GM21619 (cell line): ENCODE measurements at regions not wholly inside any gene's neighbourhood (a gene's known extent, or its start where the extent isn't known, plus 50 kb on each side); places are given as distances from the start of the nearest gene placed in this dataset.

Source experiments
- ATAC-seq: cut with Tn5 transposase; IDR thresholded peaks from one replicate; pipeline ENCODE4 v1.9.1; 2021; ENCODE audit not compliant: unreplicated experiment

DNA sequence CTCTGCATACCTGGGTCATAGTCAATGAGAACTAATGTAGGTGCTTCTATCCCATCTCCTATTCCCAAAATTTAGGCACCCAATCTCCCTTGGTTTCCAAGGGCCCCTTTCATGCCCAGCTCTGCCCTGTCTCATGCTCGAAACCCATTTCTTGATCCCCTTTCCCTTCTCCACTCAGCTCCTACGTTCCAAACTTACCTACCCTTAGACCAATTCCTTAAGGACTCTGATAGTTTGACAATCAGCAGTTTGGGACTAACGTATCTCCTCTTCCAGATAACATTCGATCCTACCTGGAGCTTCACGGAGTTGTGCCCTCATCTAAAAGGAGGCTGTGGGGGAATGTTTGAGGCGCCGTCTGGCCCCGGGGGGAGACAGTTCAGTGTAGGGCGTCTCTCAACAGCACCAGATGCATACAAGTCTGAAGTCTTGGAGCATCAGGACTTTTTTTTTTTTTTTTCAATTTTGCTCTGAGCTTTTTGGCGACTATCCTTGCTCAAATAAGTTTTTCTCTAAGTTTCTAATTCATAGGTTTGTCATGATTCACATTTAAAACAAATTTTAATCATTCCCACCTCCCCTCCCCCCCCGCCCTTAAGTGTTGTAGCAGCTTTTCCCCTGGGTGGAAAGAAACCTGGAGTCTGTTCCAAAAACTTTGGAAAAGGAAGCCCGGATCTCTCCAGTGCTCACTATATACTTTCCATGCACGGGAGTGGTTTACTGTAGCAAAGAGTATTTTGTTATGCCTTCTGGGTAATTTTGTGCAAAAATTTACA is 141.2 kb upstream of the LGALSL start:
- no peak for ATAC-seq

DNA sequence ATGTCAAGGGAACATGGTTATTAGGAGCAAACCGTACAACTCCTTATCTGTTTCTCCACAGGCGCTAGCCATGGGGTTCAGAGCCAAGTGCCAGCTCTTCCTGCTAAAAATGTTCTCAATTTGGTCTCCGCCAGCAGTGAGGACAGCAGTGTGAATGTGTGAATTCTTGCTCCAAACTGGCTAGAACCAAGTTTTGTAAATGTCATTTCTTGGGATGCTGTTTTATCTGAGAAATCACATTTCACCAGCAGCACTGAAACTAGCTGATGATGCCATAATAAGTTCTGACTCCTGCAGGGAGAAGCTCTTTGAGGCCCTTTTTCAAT is 140.6 kb upstream of the LGALSL start:
- no peak for ATAC-seq

- ATAC-seq, result no peak
Measured at GRCh38 chr2:64315291-64315960, 138.5 kb upstream of the LGALSL start.

GRCh38 chr2:64317707-64318475 is 136.1 kb upstream of the LGALSL start:
- ATAC-seq, result no peak

DNA sequence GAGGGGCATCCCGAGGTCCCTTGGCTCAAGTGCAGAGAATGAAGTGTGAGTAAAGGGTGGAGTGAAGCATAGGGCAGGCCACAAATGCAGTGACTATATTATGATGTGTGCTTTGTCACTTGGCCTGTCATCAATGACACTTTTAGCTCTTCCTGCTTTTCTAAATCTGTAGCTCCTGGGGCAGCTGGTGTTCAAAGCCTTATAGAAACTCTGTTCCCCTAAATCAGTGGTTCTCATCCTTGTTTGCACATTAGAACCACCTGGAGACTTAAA is 135.6 kb upstream of the LGALSL start:
- ATAC-seq, result no peak

DNA sequence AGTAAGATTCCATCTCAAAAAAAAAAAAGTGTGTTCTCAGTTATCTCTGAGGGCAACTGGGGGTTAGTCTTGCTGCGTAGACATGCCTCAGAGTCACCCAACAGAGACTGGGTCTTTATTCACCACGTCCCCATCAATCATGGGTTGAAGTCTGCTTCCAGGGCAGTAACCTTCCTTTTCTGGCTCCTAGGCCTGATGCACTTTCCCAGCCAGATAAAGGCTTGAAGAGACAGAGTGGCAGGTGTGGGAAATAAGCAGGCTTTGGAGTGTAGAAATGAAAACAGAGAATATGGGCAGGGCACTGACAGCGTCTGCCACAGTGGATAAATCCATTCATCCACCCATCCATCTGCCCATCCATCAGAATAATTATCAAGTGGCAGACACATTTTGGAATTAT is 134.1 kb upstream of the LGALSL start:
- ATAC-seq, result no peak

DNA sequence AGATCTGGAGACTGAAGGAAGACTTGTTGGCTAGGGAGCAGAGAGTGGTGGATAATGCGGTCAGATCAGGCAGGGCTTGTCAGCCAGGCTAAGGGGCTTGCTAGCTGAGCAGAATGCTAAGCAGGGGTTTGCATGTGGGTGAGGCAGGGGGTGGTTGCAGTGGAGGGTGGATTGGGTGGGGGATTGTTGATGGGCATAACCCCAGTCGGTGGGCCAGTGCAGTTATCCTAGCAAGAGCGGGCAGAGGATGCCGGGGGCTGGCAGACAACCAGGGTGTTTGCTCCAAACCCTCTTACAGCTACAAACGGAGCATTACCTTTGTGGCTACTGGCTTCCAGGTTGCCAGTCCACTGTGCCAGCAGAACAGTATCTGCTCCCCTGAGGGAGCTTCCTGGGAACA is 131.5 kb upstream of the LGALSL start:
- ATAC-seq, result no peak

DNA sequence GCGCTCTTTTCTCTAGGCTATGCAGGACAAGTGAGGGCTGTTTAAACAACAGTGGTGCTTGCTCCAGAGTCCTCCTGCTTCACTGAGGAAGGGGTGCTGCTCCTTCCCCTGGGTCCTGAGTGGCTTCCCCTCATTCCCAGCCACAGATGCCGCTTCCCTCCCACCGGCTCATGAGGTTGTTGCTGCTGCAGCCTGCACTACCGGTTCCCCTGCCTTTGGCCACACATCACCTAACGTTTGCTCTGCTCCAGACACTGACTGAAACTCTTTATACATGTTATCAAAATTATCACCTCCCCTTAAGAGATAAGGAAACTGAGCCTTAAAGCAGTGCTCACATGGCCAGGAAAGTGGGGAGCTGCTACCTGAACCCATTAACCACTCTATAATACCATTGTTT is 130.8 kb upstream of the LGALSL start:
- ATAC-seq, result no peak

GRCh38 chr2:64324746-64325410 is 129.1 kb upstream of the LGALSL start:
- ATAC-seq, result no peak

GRCh38 chr2:64325477-64325851 is 128.5 kb upstream of the LGALSL start:
- ATAC-seq, result no peak

GRCh38 chr2:64325852-64326577 is 127.9 kb upstream of the LGALSL start:
- peak; percentile 85 for ATAC-seq

DNA sequence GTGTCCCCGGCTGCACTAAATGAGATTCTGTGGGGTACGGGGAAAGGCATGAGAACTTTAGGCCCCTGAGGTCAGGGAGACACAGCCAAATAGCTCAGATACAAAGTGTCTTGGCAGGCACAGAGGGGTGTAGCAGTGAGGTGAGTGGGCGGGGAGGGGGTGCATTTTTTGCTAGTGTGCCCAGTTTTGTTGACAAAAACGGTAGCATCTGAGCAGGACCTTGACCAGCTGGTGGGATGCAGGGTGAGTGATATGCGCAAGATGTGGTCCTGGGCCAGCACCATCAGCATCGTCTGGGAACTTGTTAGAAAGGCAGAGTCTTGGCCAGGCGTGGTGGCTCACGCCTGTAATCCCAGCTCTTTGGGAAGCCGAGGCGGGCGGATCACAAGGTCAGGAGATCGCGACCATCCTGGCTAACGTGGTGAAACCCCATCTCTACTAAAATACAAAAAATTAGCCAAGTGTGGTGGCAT is 127.3 kb upstream of the LGALSL start:
- no peak for ATAC-seq

DNA sequence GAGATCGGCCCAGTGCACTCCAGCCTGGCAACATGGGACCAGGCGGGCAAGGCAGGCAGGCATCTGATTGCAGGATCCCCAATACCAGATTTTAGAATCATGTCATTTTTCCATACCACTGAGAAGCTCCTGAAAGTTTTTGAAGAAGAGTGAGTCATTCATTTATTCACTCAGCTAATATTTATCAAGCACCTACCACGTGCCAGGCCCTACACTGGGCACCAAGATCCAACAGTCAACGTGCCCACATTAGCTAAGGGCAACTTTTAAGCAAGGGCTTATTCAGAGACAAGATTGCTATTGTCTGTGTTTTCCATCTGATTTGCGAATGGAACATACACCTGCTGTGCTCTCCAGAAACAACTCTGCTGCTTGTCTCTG is 126.8 kb upstream of the LGALSL start:
- no peak for ATAC-seq

DNA sequence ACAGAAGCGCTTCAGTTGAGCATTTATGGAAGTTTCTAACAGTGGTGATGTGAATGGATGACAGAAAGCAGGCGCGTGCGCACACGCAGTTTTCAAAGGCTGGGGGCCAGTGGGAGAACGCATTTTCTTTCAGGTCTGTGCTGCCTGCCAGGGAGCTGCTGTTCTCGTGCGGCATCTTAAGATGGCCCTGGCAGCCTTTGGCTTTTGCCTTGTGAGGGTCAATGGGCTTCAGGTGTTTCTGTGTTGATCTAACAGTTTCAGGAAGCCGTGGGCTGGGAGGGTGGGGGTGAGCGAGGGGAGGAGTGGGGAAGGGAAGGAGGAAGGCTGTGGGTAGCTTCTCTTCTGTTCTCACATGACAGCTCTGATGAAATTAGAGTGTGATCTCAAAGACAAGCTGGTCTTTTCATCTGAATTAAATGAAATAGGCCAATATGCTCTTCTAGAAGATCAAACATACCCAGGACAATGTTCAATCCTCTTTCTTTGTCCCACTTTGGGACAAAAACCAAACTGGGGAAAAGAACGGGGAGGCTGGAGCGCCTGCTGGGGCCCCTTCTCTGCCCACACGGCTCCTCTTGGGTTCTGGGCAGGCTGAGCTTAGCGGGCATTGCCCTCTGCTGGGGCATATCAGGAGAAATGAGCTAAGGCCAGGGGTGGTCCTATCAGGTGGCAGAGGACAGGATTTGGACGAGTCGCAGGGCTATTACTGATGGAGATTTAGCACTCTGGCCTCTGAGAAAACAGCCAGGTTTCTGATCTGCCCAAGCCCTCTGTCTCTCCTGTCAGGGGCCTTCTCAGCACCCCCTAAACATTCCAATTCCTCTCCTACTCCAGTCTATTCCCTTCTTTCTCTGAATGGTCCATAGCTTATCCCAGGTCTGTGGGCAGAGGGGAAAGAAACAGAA is 126.2 kb upstream of the LGALSL start:
- ATAC-seq, result no peak

DNA sequence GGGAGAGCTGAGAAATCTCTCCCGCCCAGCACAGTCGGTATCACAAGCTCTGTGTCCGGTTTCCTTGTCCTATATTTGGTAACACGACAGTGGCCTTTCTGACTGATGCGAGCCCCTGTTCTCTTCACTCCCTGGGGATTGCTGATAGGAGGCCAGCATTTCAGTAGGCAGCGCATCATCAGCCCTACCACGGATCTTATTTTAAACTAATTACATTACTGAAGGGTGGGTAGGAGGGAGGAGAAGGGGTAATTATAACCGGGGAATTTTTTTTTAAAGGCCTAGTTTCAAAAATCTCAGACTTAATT is 125.6 kb upstream of the LGALSL start:
- no peak for ATAC-seq

DNA sequence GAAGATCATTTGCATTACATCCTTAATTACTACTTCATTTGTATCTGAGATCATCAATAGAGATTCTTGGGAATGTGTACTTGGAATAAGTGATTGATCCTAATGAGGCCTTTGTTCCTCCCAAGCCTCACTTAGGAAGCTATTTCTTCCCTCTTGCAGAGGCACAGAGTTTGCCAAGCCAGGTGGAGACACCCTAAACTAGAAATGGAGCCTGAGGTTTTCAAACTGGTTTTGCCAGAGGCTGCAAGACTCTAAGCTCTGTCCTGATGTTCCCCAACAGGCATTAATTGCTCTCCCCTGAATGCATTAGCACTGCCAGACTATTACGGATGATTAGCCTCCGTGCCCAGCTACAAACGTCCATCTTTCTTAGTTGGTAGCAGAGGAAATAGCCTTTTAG is 125.2 kb upstream of the LGALSL start:
- ATAC-seq, result no peak

GRCh38 chr2:64329848-64330247 is 124.1 kb upstream of the LGALSL start:
- ATAC-seq, result no peak

DNA sequence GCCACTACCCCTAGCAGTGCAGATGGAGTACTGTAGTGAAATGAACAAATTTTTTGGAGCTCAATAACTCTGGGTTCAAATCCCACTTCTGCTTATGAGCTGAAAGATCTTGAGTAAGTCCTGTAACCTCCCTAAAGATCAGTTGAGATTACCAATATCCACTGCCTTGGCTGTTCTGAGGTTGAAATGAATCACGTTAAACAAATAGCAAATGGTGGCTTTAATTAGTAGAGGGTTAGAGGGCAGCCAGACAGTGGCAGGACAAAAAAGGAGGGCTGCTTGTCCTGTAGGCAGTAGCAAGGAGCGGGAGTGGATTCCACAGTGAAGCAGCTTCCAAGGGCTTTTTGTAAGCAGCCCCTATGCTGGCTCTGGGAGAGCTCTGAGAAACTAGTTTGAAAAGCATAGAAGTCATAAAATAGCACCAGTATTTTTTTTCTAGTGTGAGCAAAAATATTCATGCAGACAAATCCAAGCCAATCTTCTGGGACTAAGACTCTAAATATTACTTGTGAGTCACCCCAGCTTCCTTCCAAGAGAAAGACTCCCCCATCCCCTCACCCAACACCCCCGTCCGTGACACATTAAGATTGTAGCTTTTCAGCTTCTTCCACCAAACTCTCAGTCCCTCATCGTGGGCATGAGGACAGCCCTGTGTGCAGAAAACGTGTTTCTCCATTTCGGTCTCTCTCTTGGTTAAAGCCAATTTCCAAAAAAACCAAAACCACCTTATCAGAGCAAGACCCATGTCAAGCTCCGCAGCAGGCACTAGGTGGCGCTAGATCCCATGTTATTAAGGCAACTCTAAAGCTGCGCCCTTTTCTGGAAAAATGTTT is 123.5 kb upstream of the LGALSL start:
- no peak for ATAC-seq

GRCh38 chr2:64331114-64331645 is 122.8 kb upstream of the LGALSL start:
- ATAC-seq, result no peak
